ENCODE measurements at regions not wholly inside any gene's neighbourhood (a gene's known extent, or its start where the extent isn't known, plus 50 kb on each side); places are given as distances from the start of the nearest gene placed in this dataset.

GRCh38 chrY:7692701-7693100, 781.1 kb upstream of the AMELY start:
- no peak for DNase-seq (ENCODE audit: extremely low read depth, low read depth)
- H3K4me3 ChIP-seq (replicated peaks; ENCODE audit: low read depth, low read length) = no peak overlapping the region
- no peak for TF ChIP-seq CTCF (IDR thresholded peaks at IDR 0.05; ENCODE audit: low read depth, low read length, missing control alignments)

- DNase-seq (ENCODE audit: extremely low read depth, low read depth) = no peak
- TF ChIP-seq CTCF (IDR thresholded peaks at IDR 0.05; ENCODE audit: low read depth, low read length, missing control alignments) = no peak
- H3K4me3 ChIP-seq (replicated peaks; ENCODE audit: low read depth, low read length) = no peak overlapping the region
Measured at GRCh38 chrY:7687086-7687485, 775.5 kb upstream of the AMELY start.

GRCh38 chrY:7684546-7684945, 773.0 kb upstream of the AMELY start:
- no peak for DNase-seq (ENCODE audit: extremely low read depth, low read depth)
- TF ChIP-seq CTCF (IDR thresholded peaks at IDR 0.05; ENCODE audit: low read depth, low read length, missing control alignments) = no peak
- H3K4me3 ChIP-seq (replicated peaks; ENCODE audit: low read depth, low read length) = no peak overlapping the region

GRCh38 chrY:7682386-7682785, 770.8 kb upstream of the AMELY start:
- no peak overlapping the region for H3K4me3 ChIP-seq (replicated peaks; ENCODE audit: low read depth, low read length)
- TF ChIP-seq CTCF (IDR thresholded peaks at IDR 0.05; ENCODE audit: low read depth, low read length, missing control alignments) = no peak
- no peak for DNase-seq (ENCODE audit: extremely low read depth, low read depth)

GRCh38 chrY:7681426-7681825, 769.9 kb upstream of the AMELY start:
- DNase-seq (ENCODE audit: extremely low read depth, low read depth) = no peak
- no peak overlapping the region for H3K4me3 ChIP-seq (replicated peaks; ENCODE audit: low read depth, low read length)
- no peak for TF ChIP-seq CTCF (IDR thresholded peaks at IDR 0.05; ENCODE audit: low read depth, low read length, missing control alignments)

- no peak for DNase-seq (ENCODE audit: extremely low read depth, low read depth)
- no peak for TF ChIP-seq CTCF (IDR thresholded peaks at IDR 0.05; ENCODE audit: low read depth, low read length, missing control alignments)
Measured at GRCh38 chrY:7674465-7674864, 762.9 kb upstream of the AMELY start.

GRCh38 chrY:7672796-7673195, 761.2 kb upstream of the AMELY start:
- TF ChIP-seq CTCF (IDR thresholded peaks at IDR 0.05; ENCODE audit: low read depth, low read length, missing control alignments) = no peak
- no peak overlapping the region for H3K4me3 ChIP-seq (replicated peaks; ENCODE audit: low read depth, low read length)
- no peak for DNase-seq (ENCODE audit: extremely low read depth, low read depth)

More at GRCh38 chrY:7674465-7674864, 762.9 kb upstream of the AMELY start:
- H3K4me3 ChIP-seq (replicated peaks; ENCODE audit: low read depth, low read length) = no peak overlapping the region

Measured in HFF-Myc (cell line).